Urinary bladder (tissue), 3 donors: ENCODE measurements at regions not wholly inside any gene's neighbourhood (a gene's known extent, or its start where the extent isn't known, plus 50 kb on each side); places are given as distances from the start of the nearest gene placed in this dataset.
"Not testable (repeated sequence)": the region's sequence is repeated elsewhere in the genome, so short reads cannot be mapped to it uniquely, and the experiment has no call there.

Source experiments
- DNase-seq: peaks from one replicate; pipeline ENCODE4 v3.0.0-alpha.2; 2015; ENCODE audit errors: extremely low spot score
- H3K27ac ChIP-seq: one replicate; pipeline ENCODE4 v1.5.1; 2013; ENCODE audit warnings: low read depth, mild to moderate bottlenecking, moderate library complexity
- H3K36me3 ChIP-seq: one replicate; pipeline ENCODE4 v1.6.1; 2013; ENCODE audit warnings: mild to moderate bottlenecking, moderate library complexity; ENCODE audit not compliant: insufficient read depth
- H3K4me1 ChIP-seq: one replicate; pipeline ENCODE4 v1.6.1; 2013; ENCODE audit warnings: mild to moderate bottlenecking, moderate library complexity; ENCODE audit not compliant: insufficient read depth
- H3K4me3 ChIP-seq: one replicate; pipeline ENCODE4 v1.5.1; 2013; ENCODE audit warnings: low read depth, low read length
- WGBS: extraction: QIAGEN DNeasy Blood & Tissue Kit; methylation state at CpG from one replicate; pipeline ENCODE4 v1.1.7; 2013; 5-methylcytosine and 5-hydroxymethylcytosine counted together
- donor health status: healthy with polysubstance abuse.
- donor health status: healthy.

DNA sequence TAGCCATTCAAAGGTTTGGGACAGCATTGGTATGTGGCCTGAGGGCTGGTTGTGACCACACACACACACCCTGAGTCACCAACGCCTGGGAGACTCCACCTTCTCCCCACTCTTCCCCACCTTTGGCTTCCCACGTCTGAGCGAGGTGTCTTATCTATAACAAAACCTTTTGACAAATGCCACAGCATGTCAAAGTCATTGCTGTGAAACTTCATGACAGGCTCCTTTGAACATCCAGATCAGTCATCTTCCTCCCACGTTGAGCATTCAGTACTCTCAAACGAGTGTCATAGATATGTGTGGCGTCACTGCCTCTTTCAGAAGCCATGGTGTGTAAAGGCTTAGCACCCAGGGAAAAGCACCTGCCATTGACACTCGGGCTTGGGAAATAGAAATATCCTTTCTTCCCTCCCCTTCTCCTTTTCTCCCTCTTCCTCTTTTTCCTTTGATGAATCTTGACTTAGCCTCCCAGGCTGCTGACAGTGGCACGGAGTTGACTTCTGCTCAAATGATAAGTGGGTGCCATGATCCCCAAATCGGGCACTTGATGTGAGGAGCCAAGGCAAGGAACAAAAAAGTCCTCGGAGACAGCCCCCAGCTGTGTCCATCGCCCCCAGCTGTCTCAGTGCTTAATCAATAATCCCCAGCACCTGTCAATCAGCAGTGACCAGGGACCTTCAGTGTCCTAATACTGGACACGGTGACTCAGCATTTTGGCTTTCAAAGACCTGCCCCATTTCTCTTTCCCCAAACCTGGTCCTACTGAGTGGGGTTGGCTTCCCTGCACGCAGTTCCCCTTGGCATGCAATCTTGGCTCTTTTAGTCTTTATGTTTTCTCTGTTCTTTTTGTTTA, 114.8 kb downstream of the FGF18 start:
- Histone ChIP-seq H3K4me1 (no peaks in the 10 kb centered on the region), H3K27ac (no peak overlapping the region), H3K36me3 (no peaks in the 10 kb centered on the region), H3K4me3 (no peak overlapping the region)
- WGBS = 71% methylated on average over 13 of the region's 13 CpGs
- no peak for DNase-seq

DNA sequence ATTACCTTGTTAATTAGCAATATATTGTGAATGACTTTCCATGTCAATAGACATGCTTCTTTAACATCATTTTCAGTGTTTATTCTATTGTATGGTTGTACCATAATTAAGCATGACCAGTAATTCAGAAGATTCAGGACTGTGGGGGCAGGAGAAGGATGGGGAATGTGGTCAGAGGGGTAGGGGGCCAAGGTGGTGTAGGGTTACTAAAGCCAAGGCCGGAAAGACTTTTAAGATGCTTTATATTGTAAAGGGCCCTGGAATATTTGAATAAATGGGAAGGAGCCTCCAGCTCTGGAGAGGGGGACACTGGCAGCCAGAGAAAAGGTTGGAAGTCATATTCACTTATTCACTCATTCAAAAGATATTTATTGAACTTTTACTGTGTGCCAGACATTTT, 115.7 kb downstream of the FGF18 start:
- no peak for DNase-seq
- WGBS = 71% methylated on average over 1 of the region's 1 CpG
- Histone ChIP-seq H3K4me3 (no peak overlapping the region), H3K27ac (no peak overlapping the region), H3K4me1 (no peaks in the 10 kb centered on the region), H3K36me3 (no peaks in the 10 kb centered on the region)

DNA sequence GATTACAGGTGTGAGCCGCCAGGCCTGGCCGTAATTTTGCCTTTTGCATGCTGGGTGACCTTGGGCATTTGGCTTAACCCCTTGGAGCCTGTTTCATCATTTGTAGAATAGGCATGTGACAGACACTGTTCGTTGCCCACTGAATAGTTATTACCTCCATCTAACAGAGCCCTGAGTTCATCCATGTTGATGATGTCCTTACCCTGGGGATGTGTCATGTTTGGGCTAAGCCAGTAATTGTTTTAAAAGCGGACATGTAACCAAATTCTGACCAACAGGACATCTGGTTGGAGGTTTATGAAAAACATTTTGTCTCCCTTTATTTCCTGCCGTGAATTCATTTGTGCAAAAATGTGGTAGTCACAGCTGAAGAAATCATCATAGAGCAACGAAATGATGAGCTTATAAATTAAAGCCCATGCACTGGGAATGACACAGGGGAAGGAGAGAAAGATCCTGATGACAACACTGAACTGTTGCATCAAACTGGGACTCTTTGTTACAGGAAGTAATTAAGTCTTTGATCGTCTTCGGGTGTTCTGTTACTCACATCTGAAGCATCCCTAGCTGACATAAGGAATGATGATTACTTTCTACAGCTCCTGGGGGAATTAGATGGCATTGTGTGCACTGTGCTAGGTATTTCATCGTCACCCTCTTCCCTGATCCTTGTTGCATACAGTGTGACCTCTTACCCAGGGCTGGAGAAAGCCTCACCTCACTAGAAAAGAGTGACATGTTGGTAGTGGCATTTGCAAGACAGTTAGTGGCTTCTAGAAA, 117.8 kb downstream of the FGF18 start:
- Histone ChIP-seq H3K36me3 (no peaks in the 10 kb centered on the region), H3K4me1 (no peaks in the 10 kb centered on the region), H3K4me3 (no peak overlapping the region), H3K27ac (no peak overlapping the region)
- no peak for DNase-seq
- 70% methylated on average over 9 of the region's 9 CpGs for WGBS

DNA sequence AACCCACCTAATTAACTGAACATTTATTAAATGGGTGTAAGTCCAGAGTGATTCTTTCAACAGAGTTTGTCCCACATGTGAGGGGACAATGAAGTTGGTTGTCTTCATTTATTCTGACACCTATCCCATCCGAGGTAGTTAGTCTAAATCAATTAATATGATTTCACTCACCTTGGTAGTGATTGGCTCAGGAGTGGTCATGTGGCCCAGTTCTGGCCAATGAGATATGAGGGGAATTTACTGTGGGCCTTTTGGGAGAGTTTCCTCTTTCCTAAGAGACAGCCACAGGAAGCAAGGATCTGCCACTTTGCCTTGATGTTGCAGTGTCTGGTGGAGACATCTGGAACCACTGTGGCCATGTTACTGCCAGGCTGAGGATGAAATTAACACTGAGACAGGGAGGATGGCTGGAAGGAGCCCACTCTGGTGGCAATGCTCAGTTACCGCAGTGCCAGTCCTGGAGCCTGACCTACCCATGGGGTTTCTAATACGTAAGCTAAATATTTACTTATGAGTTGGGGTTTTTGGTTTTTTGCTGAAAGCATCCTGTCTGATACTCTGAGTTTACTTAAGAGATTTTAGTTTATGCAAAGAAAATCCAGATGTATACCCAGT, 118.6 kb downstream of the FGF18 start:
- WGBS = 58% methylated on average over 3 of the region's 3 CpGs
- Histone ChIP-seq H3K4me3 (no peak overlapping the region), H3K27ac (no peak overlapping the region), H3K4me1 (no peaks in the 10 kb centered on the region), H3K36me3 (no peaks in the 10 kb centered on the region)
- DNase-seq = no peak

DNA sequence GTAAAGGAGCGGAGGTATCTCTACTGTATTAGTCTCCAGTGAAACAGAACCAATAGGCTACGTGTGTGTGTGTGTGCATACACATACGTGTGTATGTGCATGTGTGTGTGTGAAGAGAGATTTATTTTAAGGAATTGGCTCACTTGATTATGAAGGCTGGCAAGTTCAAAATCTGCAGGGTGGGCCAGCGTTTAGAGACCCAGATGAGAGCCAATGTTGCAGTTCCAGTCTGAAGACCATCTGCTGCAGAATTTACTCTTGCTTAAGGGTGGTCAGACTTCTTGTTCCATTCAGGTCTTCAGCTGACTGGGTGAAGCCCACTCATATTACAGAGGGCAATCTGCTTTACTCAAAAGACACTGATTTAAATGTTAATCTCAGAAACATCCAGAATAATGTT, 119.2 kb downstream of the FGF18 start:
- Histone ChIP-seq H3K4me3 (no peak overlapping the region), H3K36me3 (no peaks in the 10 kb centered on the region), H3K27ac (no peak overlapping the region), H3K4me1 (no peaks in the 10 kb centered on the region)
- no peak for DNase-seq
- WGBS = 70% methylated on average over 4 of the region's 4 CpGs

DNA sequence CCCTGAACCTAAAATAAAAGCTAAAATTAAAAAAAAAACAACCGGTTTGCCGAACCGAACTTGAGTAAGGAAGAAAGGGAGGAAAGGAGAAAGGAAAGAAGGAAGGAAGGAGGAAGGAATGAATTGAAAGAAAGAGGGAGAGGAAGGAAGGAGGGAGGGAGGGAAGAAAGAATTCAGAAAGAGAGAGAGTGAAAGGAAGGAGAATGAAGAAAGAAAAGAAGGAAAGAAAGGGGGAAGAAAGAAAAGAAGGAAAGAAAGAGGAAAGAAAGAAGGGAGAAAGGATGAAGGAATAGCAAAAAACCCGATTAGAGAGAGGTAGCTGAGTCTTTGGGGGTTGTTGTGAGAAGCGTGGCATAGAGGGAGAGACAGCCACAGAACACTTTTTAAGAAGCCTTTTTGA, 121.4 kb downstream of the FGF18 start:
- Histone ChIP-seq H3K27ac (no peak overlapping the region), H3K4me3 (no peak overlapping the region), H3K4me1 (no peaks in the 10 kb centered on the region), H3K36me3 (no peaks in the 10 kb centered on the region)
- DNase-seq = no peak
- 88% methylated on average over 5 of the region's 5 CpGs for WGBS

DNA sequence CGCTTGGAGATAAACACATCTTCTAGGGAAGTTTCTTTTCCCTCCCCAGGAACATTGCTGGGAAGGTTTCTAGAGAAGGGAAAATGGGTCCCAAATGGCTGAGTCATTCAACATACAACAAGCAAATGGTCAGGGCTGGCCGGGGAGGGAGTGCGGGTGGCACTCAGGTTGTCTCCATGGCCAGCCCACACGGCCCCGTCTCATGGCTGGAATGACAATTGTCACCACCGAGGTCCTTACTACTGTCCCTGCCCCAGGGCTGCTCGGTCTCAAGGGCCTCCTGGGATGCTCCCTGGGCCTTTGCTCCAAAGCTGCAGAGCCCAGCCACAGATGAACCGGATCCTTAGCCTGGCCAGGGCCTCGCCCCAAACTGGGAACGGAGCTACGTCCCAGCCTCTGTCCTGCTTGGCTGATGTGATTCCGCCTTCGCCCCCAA, 121.9 kb downstream of the FGF18 start:
- no peak overlapping the region for H3K4me3 ChIP-seq
- H3K4me1 ChIP-seq = no peaks in the 10 kb centered on the region
- no peak for DNase-seq
- H3K36me3 ChIP-seq = no peaks in the 10 kb centered on the region
- 91% methylated on average over 13 of the region's 13 CpGs for WGBS
- no peak overlapping the region for H3K27ac ChIP-seq

DNA sequence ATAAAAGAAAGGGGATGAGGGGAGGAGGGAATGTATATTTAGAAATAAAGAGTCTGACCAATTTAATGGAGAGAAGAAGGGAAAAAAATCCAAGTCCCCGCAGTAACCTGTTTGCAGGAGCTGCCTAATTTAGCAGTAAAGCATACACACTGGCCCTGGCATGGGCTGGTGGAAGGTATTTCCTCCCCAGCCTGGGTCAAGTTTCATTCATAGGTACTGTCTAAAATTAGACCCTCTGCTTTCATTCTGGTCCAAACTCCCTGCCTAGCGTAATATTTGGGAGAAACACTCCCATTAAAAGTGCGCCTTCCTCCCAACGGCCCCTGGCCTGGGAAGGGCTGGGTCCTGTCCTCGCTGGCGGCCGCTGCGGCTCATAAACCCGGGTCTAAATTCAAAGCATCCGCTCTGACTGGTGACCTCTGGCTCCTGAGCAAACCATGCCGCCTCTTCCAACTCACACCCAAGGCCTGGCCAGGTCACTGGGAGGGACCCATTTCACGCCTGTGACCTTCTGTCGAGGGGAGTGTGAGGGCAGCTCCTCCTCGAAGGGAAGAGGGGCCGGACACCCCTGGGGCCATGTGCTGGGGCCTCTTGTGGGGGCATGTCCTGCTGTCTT, 123.2 kb downstream of the FGF18 start:
- no peak overlapping the region for H3K4me3 ChIP-seq
- no peak overlapping the region for H3K27ac ChIP-seq
- no peaks in the 10 kb centered on the region for H3K4me1 ChIP-seq
- H3K36me3 ChIP-seq = no peaks in the 10 kb centered on the region
- DNase-seq = no peak
- WGBS = 59% methylated on average over 15 of the region's 15 CpGs

DNA sequence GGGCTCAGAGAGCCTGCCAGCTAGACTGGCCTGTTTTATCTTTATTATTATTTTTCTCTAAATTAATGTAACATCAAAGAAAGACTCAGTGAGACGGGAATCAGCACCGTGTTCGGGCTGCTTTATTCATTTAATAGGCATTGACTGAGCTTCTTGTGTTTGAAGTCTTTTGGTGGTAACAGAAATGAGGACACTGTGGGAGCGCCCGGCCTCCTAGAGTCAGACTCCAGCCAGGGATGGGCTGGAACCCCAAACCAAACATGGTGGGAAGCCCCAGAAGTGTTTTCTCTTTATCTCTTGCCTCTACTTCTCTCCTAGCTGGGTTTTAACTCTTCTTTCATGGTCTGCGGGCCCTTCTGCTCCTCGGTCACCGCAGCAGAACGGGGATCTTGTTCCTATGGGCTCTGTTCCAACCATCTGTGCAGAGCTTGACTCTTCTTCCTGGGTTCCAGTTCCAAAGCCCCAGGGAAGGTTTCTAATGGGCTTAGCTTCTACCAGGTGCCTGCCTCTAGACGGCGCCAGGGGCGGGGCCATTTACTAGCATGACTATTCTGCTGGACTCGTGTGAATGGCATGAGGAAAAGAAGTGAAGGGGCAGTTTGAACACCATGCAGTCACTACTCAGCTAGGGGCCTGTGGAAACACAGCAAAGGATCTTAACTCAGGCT, 123.8 kb downstream of the FGF18 start:
- DNase-seq = no peak
- 78% methylated on average over 13 of the region's 13 CpGs for WGBS
- no peak overlapping the region for H3K27ac ChIP-seq
- no peak overlapping the region for H3K4me3 ChIP-seq
- H3K4me1 ChIP-seq = no peaks in the 10 kb centered on the region
- H3K36me3 ChIP-seq = no peaks in the 10 kb centered on the region

DNA sequence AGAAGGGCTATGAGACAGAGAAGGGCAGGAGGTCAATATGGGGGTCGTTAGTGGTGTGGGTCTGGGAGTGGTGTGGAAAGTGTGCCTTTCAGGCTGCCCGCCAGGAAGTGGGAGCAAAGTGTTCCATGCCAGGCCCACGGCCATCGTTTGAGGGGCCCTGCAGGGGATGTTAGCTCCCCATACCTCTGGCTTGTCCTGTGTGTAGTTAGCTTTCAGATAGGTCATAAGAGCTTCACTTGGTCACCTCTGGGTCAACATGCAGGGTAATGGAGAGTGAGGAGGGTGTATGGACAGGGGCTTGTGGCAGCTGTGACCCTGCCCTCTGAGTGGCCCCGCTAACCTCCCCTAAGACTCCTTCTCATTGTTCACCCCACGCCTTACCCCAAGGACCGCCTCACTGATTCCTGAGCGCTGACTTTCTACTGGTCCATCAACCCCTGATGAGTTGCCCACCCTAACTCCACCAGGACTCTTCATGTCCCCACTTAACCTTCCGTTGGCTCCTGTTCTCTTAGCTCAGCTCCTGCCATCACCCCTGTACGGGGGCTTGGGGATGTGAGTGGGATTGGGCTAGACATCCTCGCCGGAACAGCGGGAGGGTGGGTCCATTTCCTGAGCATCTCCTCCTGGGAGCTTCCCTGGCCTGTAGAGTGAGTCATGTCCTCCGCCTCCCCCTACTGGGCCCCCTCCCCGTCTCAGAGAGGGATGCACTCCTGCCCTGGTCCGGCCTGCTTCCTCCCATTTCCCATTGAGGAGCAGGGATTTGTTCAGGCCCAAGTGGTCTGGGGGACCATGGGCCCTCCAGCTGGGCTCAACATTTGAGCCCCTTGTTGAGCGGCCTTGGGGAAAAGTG, 125.7 kb downstream of the FGF18 start:
- Histone ChIP-seq H3K36me3 (no peaks in the 10 kb centered on the region), H3K4me1 (no peaks in the 10 kb centered on the region), H3K4me3 (no peak overlapping the region), H3K27ac (no peak overlapping the region)
- 87% methylated on average over 17 of the region's 17 CpGs for WGBS
- no peak for DNase-seq

DNA sequence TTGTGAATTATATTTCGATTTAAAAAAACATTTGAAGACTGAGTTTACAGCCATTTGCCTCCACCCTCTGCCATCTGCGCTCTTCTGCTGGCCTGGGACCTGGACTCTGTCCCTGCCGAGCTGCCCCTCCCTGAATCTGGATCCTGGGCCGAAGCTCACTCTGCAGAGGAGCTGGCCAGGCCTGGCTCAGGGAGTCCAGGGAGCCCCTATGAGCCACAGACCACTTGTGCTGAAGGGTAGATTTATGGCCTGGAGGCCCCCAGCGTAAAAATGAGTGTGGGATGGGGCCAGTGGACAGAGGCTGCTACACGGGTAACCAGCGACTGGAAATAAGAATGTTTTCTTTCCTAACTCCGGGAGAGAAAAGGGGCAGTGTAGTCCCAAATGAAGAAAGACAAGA, 129.8 kb downstream of the FGF18 start:
- Histone ChIP-seq H3K4me1 (no peaks in the 10 kb centered on the region), H3K36me3 (no peaks in the 10 kb centered on the region), H3K4me3 (no peak overlapping the region), H3K27ac (no peak overlapping the region)
- WGBS = 61% methylated on average over 8 of the region's 8 CpGs
- no peak for DNase-seq

DNA sequence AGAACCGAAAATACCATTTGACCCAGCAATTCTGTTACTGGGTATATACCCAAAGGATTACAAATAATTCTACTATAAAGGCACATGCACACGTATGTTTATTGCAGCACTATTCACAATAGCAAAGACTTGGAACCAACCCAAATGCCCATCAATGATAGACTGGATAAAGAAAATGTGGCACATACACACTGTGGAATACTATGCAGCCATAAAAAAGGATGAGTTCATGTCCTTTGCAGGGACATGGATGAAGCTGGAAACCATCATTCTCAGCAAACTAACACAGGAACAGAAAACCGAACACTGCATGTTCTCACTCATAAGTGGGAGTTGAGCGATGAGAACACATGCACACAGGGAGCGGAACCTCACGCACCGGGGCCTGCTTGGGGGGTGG, 134.4 kb downstream of the FGF18 start:
- H3K36me3 ChIP-seq, H3K4me1 ChIP-seq, DNase-seq, H3K4me3 ChIP-seq, H3K27ac ChIP-seq: not testable (repeated sequence)
- 94% methylated on average over 7 of the region's 7 CpGs for WGBS
